Tibial nerve (tissue), 4 donors: ENCODE measurements at regions not wholly inside any gene's neighbourhood (a gene's known extent, or its start where the extent isn't known, plus 50 kb on each side); places are given as distances from the start of the nearest gene placed in this dataset.

Source experiments
- DNase-seq, 2 donors: peaks; one replicate each; pipeline ENCODE4 v3.0.0-alpha.2; 2019; ENCODE audit warnings: low spot score in 2 of 2
- H3K27ac ChIP-seq, 4 donors: fragments of 200-600 bp; sonication (generic) in 3 of 4; one replicate each; pipeline ENCODE4 v1.5.1; 2017 to 2019; ENCODE audit warnings: mild to moderate bottlenecking in 1 of 4
- H3K27me3 ChIP-seq, 2 donors: fragments of 200-600 bp; sonication (generic) in 1 of 2; one replicate each; pipeline versions ENCODE4 v1.5.1 to v1.6.0; 2017 to 2019
- H3K36me3 ChIP-seq, 3 donors: fragments of 200-600 bp; sonication (generic); one replicate each; pipeline ENCODE4 v1.5.1; 2018 to 2019
- H3K4me1 ChIP-seq, 4 donors: fragments of 200-600 bp; sonication (generic) in 3 of 4; one replicate each; pipeline ENCODE4 v1.5.1; 2017 to 2019
- H3K4me3 ChIP-seq, 4 donors: fragments of 200-600 bp; sonication (generic) in 3 of 4; one replicate each; pipeline ENCODE4 v1.5.1; 2017 to 2019; ENCODE audit warnings: mild to moderate bottlenecking in 1 of 4, moderate library complexity in 1 of 4
- H3K9me3 ChIP-seq, 4 donors: fragments of 200-600 bp; sonication (generic) in 3 of 4; one replicate each; pipeline ENCODE4 v1.5.1; 2017 to 2019
- EP300 ChIP-seq, 2 donors: sonication (generic); formaldehyde crosslinking; IDR thresholded peaks; one replicate each; pipeline ENCODE4 v1.6.1; 2017; ENCODE audit warnings: antibody characterized with exemption in 2 of 2, mild to moderate bottlenecking in 1 of 2
- POLR2A ChIP-seq, 2 donors: fragments of 450-650 bp; IDR thresholded peaks; one replicate each; pipeline ENCODE4 v1.6.1; 2017; ENCODE audit warnings: antibody characterized with exemption in 2 of 2, mild to moderate bottlenecking in 2 of 2, moderate library complexity in 2 of 2
- WGBS, 2 donors: methylation state at CpG; one replicate each; pipeline ENCODE4 v1.1.5; 2018; 5-methylcytosine and 5-hydroxymethylcytosine counted together
- TF ChIP-seq, protein P1 (sequence below), 5 experiments: fragments of 200-600 bp in 3 of 5; fragments of 450-650 bp in 2 of 5; sonication (generic) in 3 of 5; IDR thresholded peaks; one replicate each; pipeline ENCODE4 v1.5.1; 2016 to 2019; ENCODE audit warnings: antibody characterized with exemption in 5 of 5, mild to moderate bottlenecking in 3 of 5, moderate library complexity in 2 of 5

DNA sequence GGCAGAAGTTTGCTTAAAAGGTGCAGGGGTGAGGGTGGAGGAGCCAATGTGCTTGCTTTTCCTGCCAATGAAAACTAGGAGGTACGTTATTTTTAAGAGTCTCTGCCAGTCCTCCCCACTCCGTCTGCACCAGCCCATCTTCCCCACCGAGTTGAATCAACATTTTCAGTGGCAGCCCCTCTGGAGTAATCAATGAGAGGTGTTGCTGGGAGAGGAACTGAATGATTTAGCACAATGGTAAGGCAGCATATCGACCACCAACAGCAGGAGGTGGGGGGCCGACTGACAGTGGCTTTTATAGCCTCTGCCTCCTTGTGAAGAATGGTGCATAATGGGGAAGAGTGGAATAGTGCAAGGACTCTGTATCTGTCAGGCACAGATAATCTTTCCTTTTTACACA lies 1465.0 kb upstream of the GOT2 start:
- H3K36me3 ChIP-seq = no peaks in the 10 kb centered on the region
- 41 to 53% methylated on average over 5 of the region's 5 CpGs for WGBS, 2 donors
- peaks cover 0 to 5% (median 0%) of the 10 kb centered on the region in 4 donors for H3K4me1 ChIP-seq
- H3K27me3 ChIP-seq = no peaks in the 10 kb centered on the region
- no peak overlapping the region for H3K27ac ChIP-seq
- H3K9me3 ChIP-seq = no peaks in the 10 kb centered on the region
- TF ChIP-seq EP300 (IDR thresholded peaks at IDR 0.05) (no peak), POLR2A (IDR thresholded peaks at IDR 0.05) (no peak)
- TF ChIP-seq, protein P1, sequence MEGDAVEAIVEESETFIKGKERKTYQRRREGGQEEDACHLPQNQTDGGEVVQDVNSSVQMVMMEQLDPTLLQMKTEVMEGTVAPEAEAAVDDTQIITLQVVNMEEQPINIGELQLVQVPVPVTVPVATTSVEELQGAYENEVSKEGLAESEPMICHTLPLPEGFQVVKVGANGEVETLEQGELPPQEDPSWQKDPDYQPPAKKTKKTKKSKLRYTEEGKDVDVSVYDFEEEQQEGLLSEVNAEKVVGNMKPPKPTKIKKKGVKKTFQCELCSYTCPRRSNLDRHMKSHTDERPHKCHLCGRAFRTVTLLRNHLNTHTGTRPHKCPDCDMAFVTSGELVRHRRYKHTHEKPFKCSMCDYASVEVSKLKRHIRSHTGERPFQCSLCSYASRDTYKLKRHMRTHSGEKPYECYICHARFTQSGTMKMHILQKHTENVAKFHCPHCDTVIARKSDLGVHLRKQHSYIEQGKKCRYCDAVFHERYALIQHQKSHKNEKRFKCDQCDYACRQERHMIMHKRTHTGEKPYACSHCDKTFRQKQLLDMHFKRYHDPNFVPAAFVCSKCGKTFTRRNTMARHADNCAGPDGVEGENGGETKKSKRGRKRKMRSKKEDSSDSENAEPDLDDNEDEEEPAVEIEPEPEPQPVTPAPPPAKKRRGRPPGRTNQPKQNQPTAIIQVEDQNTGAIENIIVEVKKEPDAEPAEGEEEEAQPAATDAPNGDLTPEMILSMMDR (IDR thresholded peaks at IDR 0.05) = no peak
- no peak for DNase-seq
- no peak overlapping the region for H3K4me3 ChIP-seq

DNA sequence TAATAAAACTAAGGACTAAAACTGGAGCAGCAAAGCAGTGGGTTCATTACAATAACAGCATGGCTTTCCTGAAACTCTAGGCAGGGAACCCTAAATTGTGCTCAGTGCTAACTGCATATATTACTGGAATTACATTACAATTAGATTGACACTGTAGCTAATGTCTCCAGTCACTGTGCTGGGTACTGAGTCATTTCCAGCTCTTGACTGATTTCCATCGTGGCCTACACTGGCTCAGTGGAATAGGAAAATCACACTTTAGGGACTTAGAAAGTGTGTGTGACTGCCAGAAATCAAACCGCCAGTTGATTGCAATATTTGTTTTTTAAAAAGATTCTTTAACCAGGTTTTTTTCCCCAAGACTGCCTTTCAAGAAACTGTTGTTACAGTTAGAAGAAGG lies 1447.4 kb upstream of the GOT2 start:
- peaks cover 0 to 3% (median 0%) of the 10 kb centered on the region in 4 donors for H3K4me1 ChIP-seq
- no peak for DNase-seq
- no peaks in the 10 kb centered on the region for H3K9me3 ChIP-seq
- TF ChIP-seq, protein P1 (IDR thresholded peaks at IDR 0.05) = no peak
- TF ChIP-seq EP300 (IDR thresholded peaks at IDR 0.05) = no peak
- no peak for TF ChIP-seq POLR2A (IDR thresholded peaks at IDR 0.05)
- H3K27ac ChIP-seq = no peak overlapping the region
- WGBS, 2 donors = 38 to 43% methylated on average over 2 of the region's 2 CpGs
- no peak overlapping the region for H3K4me3 ChIP-seq
- no peaks in the 10 kb centered on the region for H3K27me3 ChIP-seq
- no peaks in the 10 kb centered on the region for H3K36me3 ChIP-seq

DNA sequence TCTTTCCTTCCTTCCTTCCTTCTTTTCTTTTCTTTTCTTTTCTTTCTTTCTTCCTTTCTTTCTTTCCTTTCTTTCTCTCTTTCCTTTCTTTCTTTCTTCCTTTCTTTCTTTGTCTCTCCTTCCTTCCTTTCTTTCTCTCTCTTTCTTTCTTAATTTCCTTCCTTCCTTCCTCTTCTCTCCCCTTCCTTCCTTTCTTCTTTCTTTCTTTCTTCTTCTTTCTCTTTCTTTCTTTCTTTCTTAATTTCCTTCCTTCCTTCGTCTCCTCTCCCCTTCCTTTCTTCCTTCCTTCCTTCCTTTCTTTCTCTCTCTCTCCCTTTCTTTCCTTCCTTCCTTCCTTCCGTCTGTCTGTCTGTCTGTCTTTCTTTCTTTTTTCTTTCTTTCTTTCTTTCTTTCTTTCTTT lies 1446.5 kb upstream of the GOT2 start:
- Histone ChIP-seq H3K27me3 (no peaks in the 10 kb centered on the region), H3K4me1 (peaks cover 0 to 3% (median 0%) of the 10 kb centered on the region in 4 donors), H3K27ac (no peak overlapping the region), H3K4me3 (no peak overlapping the region), H3K36me3 (no peaks in the 10 kb centered on the region), H3K9me3 (no peaks in the 10 kb centered on the region)
- no peak for TF ChIP-seq POLR2A (IDR thresholded peaks at IDR 0.05)
- TF ChIP-seq, protein P1 (IDR thresholded peaks at IDR 0.05) = no peak
- no peak for TF ChIP-seq EP300 (IDR thresholded peaks at IDR 0.05)
- WGBS, 2 donors = 73 to 74% methylated on average over 2 of the region's 2 CpGs
- no peak for DNase-seq

DNA sequence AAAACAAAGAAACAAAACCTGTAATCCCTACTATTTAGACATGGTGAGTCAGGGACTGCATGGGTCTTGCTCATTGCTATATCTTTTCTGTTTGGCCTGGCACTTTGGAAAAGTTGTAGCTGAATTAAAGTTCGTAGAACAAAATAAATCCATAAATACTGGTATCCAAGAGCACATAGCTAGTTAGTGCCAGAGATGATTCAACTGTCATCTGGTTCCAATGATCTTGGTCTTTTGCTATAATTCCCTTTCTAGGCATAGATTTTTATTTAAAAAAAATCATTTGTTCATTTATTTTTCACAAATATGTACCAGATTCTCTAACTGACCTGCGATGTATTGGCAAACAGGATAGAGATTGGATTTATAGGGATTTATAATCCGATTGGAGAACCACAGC lies 1436.1 kb upstream of the GOT2 start:
- Histone ChIP-seq H3K9me3 (no peaks in the 10 kb centered on the region), H3K27ac (no peak overlapping the region), H3K4me1 (no peaks in the 10 kb centered on the region), H3K4me3 (no peak overlapping the region), H3K27me3 (no peaks in the 10 kb centered on the region), H3K36me3 (no peaks in the 10 kb centered on the region)
- 72 to 76% methylated on average over 3 of the region's 3 CpGs for WGBS, 2 donors
- DNase-seq = no peak
- TF ChIP-seq, protein P1 (IDR thresholded peaks at IDR 0.05) = no peak
- TF ChIP-seq POLR2A (IDR thresholded peaks at IDR 0.05) (no peak), EP300 (IDR thresholded peaks at IDR 0.05) (no peak)

DNA sequence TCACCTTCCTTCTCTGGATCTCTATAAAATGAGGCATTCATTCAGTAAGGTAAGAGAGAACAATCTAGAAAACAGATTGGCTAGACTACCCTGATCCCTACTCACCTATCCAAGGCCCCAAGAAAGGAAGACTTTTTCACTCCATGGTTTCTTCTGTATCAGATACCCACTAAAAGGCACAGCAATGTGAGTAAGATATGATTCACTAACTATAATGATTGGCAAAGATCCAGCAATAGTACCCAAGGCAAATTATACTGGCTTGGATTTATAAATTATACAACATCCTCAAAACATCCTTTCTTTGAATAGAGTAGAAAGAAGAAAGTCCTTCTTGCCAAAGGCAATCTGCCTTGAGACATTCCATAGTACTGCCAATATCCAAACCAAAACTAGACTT lies 1432.0 kb upstream of the GOT2 start:
- H3K36me3 ChIP-seq = no peaks in the 10 kb centered on the region
- no peaks in the 10 kb centered on the region for H3K9me3 ChIP-seq
- no peaks in the 10 kb centered on the region for H3K4me1 ChIP-seq
- no peak for TF ChIP-seq EP300 (IDR thresholded peaks at IDR 0.05)
- TF ChIP-seq, protein P1 (IDR thresholded peaks at IDR 0.05) = no peak
- no peak overlapping the region for H3K4me3 ChIP-seq
- no peak for DNase-seq
- no peaks in the 10 kb centered on the region for H3K27me3 ChIP-seq
- no peak overlapping the region for H3K27ac ChIP-seq
